PC-3 (cell line): ENCODE measurements at regions not wholly inside any gene's neighbourhood (a gene's known extent, or its start where the extent isn't known, plus 50 kb on each side); places are given as distances from the start of the nearest gene placed in this dataset.

ENCODE experiments used
- ATAC-seq: fragments of 200-7000 bp; cut with Tn5 transposase; 2 replicates; pipeline ENCODE4 v1.9.1; 2020; ENCODE audit warnings: mild to moderate bottlenecking, moderate library complexity
- BruUV-seq: library from RNA; stranded (reverse); fragments of 400-500 nt; replicated peaks from 2 replicates; lab custom pipeline; 2021; lab: Mats Ljungman, UMichigan
- CTCF ChIA-PET: fragments of 300-600 bp; sonication (Branson Sonifier 250); formaldehyde crosslinking; loops from one replicate; lab custom pipeline; 2022; ENCODE audit warnings: antibody characterized with exemption; lab: Charles Lee
- POLR2A ChIA-PET: fragments of 300-600 bp; sonication (Branson Sonifier 250); formaldehyde crosslinking; loops from one replicate; lab custom pipeline; 2022; ENCODE audit warnings: antibody characterized with exemption; ENCODE audit not compliant: unreplicated experiment; lab: Charles Lee
- DNase-seq: peaks from one replicate; pipeline ENCODE4 v3.0.0-alpha.2; 2015
- H2AFZ ChIP-seq: fragments of 300-600 bp; sonication (generic); 2 replicates; pipeline ENCODE4 v1.6.0; 2016; ENCODE audit warnings: antibody characterized with exemption, low read length
- H3F3A ChIP-seq: fragments of 300-600 bp; sonication (generic); one replicate; pipeline ENCODE4 v1.6.0; 2017; ENCODE audit warnings: antibody characterized with exemption, low read length, control low read depth, mild to moderate bottlenecking; ENCODE audit not compliant: unreplicated experiment
- H3K27ac ChIP-seq: fragments of 300-600 bp; sonication (generic); 2 replicates; pipeline ENCODE4 v1.5.1; 2016; ENCODE audit warnings: mild to moderate bottlenecking, low read length
- H3K27me3 ChIP-seq: fragments of 300-600 bp; sonication (generic); 2 replicates; pipeline ENCODE4 v1.6.1; 2016; ENCODE audit warnings: low read length, mixed read lengths
- H3K36me3 ChIP-seq: fragments of 300-600 bp; sonication (generic); 2 replicates; pipeline ENCODE4 v1.6.1; 2016; ENCODE audit warnings: low read depth, mixed run types, low read length, mixed read lengths
- H3K4me1 ChIP-seq: fragments of 300-600 bp; sonication (generic); 2 replicates; pipeline ENCODE4 v1.5.1; 2016; ENCODE audit warnings: low read length; ENCODE audit not compliant: insufficient read depth
- H3K4me2 ChIP-seq: fragments of 300-600 bp; sonication (generic); 2 replicates; pipeline ENCODE4 v1.6.0; 2016; ENCODE audit warnings: low read length
- H3K4me3 ChIP-seq: fragments of 300-600 bp; sonication (generic); 2 replicates; pipeline ENCODE4 v1.5.1; 2016; ENCODE audit warnings: mild to moderate bottlenecking, low read length, mixed read lengths
- H3K79me2 ChIP-seq: fragments of 300-600 bp; sonication (generic); 2 replicates; pipeline ENCODE4 v1.6.1; 2017; ENCODE audit warnings: low read length, mixed read lengths
- H3K9ac ChIP-seq: fragments of 300-600 bp; sonication (generic); 2 replicates; pipeline ENCODE4 v1.6.0; 2016; ENCODE audit warnings: mild to moderate bottlenecking, low read length
- H3K9me2 ChIP-seq: fragments of 300-600 bp; sonication (generic); replicated peaks from 2 replicates; pipeline ENCODE4 v1.6.1; 2016; ENCODE audit warnings: mixed run types, low read length, mixed read lengths
- H3K9me3 ChIP-seq: fragments of 300-600 bp; sonication (generic); 2 replicates; pipeline ENCODE4 v1.6.1; 2016; ENCODE audit warnings: low read length, mixed read lengths
- H4K20me1 ChIP-seq: fragments of 300-600 bp; sonication (generic); 2 replicates; pipeline ENCODE4 v1.6.1; 2016; ENCODE audit warnings: low read length, mixed read lengths
- CTCF ChIP-seq: fragments of 300-600 bp; sonication (generic); conservative IDR thresholded peaks from 2 replicates; pipeline ENCODE4 v1.5.1; 2017; ENCODE audit warnings: antibody characterized with exemption, low read depth, mild to moderate bottlenecking, low read length
- EZH2 ChIP-seq: fragments of 300-600 bp; sonication (generic); IDR thresholded peaks from one replicate; pipeline ENCODE4 v1.6.1; 2017; ENCODE audit warnings: antibody characterized with exemption, mild to moderate bottlenecking, low read length; ENCODE audit not compliant: unreplicated experiment
- EZH2phosphoT487 ChIP-seq: fragments of 300-600 bp; sonication (generic); IDR thresholded peaks from 2 replicates; pipeline ENCODE4 v1.6.1; 2018; ENCODE audit warnings: mild to moderate bottlenecking, antibody characterized with exemption, low read length, borderline replicate concordance
- intact Hi-C: fragments of 100-400 bp; cut with micrococcal nuclease; formaldehyde crosslinking; loops from 2 replicates; pipeline ENCODE4 v1.9.0; 2023

- Histone ChIP-seq H3K4me1 (no peaks in the 10 kb centered on the region), H3K9ac (no peak overlapping the region), H3K9me3 (no peaks in the 10 kb centered on the region), H4K20me1 (no peaks in the 10 kb centered on the region), H3K4me3 (no peak overlapping the region), H3F3A (no peaks in the 10 kb centered on the region), H2AFZ (no peak overlapping the region), H3K27me3 (no peaks in the 10 kb centered on the region), H3K9me2 (no peaks in the 10 kb centered on the region), H3K4me2 (no peak overlapping the region), H3K36me3 (no peaks in the 10 kb centered on the region), H3K79me2 (no peaks in the 10 kb centered on the region), H3K27ac (no peak overlapping the region)
- DNase-seq (no peak), ATAC-seq (no peak)
- BruUV-seq = no TSS peak
- no peak for TF ChIP-seq EZH2phosphoT487
- TF ChIP-seq EZH2 = no peak
- no peak for TF ChIP-seq CTCF
- CTCF ChIA-PET = no interaction called here
- intact Hi-C loops = no loop called here
- POLR2A ChIA-PET = no interaction called here
Measured at GRCh38 chr4:36961420-36961819, 283.1 kb upstream of the NWD2 start.

DNA sequence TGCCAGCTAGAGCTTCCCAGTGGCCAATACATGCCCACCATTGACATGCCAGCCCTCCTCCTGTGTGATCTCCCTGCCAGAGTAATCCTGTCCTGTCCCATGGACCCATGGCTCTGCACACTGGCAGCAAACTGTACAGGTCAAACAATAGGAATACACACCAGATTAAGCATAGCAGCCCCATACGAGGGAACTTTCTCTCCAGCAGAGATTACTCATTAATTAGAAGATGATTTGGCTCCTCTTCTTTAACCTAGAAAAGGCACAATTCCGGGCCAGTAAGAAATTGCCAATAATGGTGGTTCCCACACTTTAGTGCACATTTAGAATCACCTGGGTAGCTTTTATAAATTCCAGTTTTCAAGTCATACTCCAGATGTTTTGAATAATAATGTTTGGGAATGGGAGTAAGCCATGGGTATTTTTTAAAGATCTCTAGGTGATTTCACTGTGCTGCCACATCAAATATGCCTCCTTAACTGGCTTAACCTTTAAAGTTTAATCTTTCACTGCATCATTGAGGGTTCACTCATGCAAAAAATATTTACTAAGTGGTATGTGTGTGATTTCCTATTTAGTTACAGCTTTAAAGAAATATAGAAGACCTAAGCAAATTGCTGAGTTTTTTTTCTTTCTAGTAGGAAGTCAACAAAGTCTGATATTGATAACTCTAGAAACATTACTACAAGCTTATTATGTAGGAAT is 277.6 kb upstream of the NWD2 start:
- no peaks in the 10 kb centered on the region for H3K4me1 ChIP-seq
- H3K9me3 ChIP-seq = no peaks in the 10 kb centered on the region
- TF ChIP-seq EZH2phosphoT487 (no peak), CTCF (no peak), EZH2 (no peak)
- POLR2A ChIA-PET = no interaction called here
- BruUV-seq = no TSS peak
- H3K27ac ChIP-seq = no peak overlapping the region
- H2AFZ ChIP-seq = no peak overlapping the region
- intact Hi-C loops = no loop called here
- H3K4me3 ChIP-seq = no peak overlapping the region
- DNase-seq (no peak), ATAC-seq (no peak)
- CTCF ChIA-PET = interaction anchor here (0.6 kb wide), 1 partner anchor 399 kb away, joined by 3 read pairs; no protein-coding TSS in a partner anchor
- no peaks in the 10 kb centered on the region for H3K27me3 ChIP-seq
- no peaks in the 10 kb centered on the region for H3F3A ChIP-seq
- H3K79me2 ChIP-seq = no peaks in the 10 kb centered on the region
- H3K4me2 ChIP-seq = no peak overlapping the region
- H4K20me1 ChIP-seq = no peaks in the 10 kb centered on the region
- H3K9me2 ChIP-seq = no peaks in the 10 kb centered on the region
- no peak overlapping the region for H3K9ac ChIP-seq
- H3K36me3 ChIP-seq = no peaks in the 10 kb centered on the region

DNA sequence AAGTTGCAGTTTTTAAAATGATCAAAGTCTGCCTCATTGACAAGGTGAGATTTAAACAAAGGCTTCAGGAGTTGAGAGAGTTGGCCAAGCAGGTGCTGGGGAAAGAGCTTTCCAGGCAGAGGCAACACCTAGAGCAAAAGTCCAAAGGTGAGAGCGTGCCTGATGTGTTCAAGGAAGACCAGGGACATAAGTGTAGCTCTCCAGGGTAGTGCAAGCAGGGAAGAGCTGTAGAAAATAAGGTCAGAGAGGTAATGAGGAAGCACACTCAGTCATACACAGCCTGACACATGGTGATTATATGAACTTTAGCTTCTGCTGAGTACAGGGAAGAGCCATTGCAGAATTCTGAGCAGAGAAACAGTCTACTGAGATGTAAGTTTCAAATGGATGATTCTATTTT is 265.0 kb upstream of the NWD2 start:
- no peak for DNase-seq
- no peaks in the 10 kb centered on the region for H3K4me1 ChIP-seq
- H3K79me2 ChIP-seq = no peaks in the 10 kb centered on the region
- no peak for ATAC-seq
- H3K9me2 ChIP-seq = no peaks in the 10 kb centered on the region
- BruUV-seq = no TSS peak
- no peak overlapping the region for H3K4me2 ChIP-seq
- H3K9ac ChIP-seq = no peak overlapping the region
- no peaks in the 10 kb centered on the region for H3K27me3 ChIP-seq
- H3F3A ChIP-seq = no peaks in the 10 kb centered on the region
- H2AFZ ChIP-seq = no peak overlapping the region
- POLR2A ChIA-PET = no interaction called here
- TF ChIP-seq EZH2phosphoT487 = no peak
- TF ChIP-seq EZH2 = no peak
- no peak for TF ChIP-seq CTCF
- intact Hi-C loops = no loop called here
- no peaks in the 10 kb centered on the region for H4K20me1 ChIP-seq
- no peaks in the 10 kb centered on the region for H3K9me3 ChIP-seq
- H3K27ac ChIP-seq = no peak overlapping the region
- H3K4me3 ChIP-seq = no peak overlapping the region
- CTCF ChIA-PET = no interaction called here
- H3K36me3 ChIP-seq = no peaks in the 10 kb centered on the region
